IMR-90 (cell line): ENCODE measurements at regions not wholly inside any gene's neighbourhood (a gene's known extent, or its start where the extent isn't known, plus 50 kb on each side); places are given as distances from the start of the nearest gene placed in this dataset.
"Not testable (repeated sequence)": the region's sequence is repeated elsewhere in the genome, so short reads cannot be mapped to it uniquely, and the experiment has no call there.

Source experiments
- CEBPB ChIP-seq: IDR thresholded peaks from 2 replicates; pipeline ENCODE4 v1.6.1; 2012; ENCODE audit warnings: low read depth, low read length, improper control_type of control experiment
- CTCF ChIP-seq: conservative IDR thresholded peaks from 2 replicates; pipeline ENCODE4 v1.5.1; 2012; ENCODE audit warnings: mild to moderate bottlenecking, low read depth, low read length, improper control_type of control experiment
- ELK1 ChIP-seq: fragments of 150-350 bp; IDR thresholded peaks from 2 replicates; pipeline ENCODE4 v1.6.1; 2016; ENCODE audit warnings: low read depth, mild to moderate bottlenecking, low read length, moderate library complexity, borderline replicate concordance
- FOS ChIP-seq: fragments of 150-350 bp; IDR thresholded peaks from 2 replicates; pipeline ENCODE4 v1.6.1; 2016; ENCODE audit warnings: low read depth, low read length
- MAFK ChIP-seq: IDR thresholded peaks from 2 replicates; pipeline ENCODE4 v1.6.1; 2012; ENCODE audit warnings: low read depth, low read length, improper control_type of control experiment
- MAZ ChIP-seq: IDR thresholded peaks from 2 replicates; pipeline ENCODE4 v1.6.1; 2012; ENCODE audit warnings: low read depth, mild to moderate bottlenecking, low read length, improper control_type of control experiment, moderate library complexity, borderline replicate concordance
- MXI1 ChIP-seq: IDR thresholded peaks from 2 replicates; pipeline ENCODE4 v1.6.1; 2012; ENCODE audit warnings: low read depth, mild to moderate bottlenecking, low read length, moderate library complexity, borderline replicate concordance
- NFE2L2 ChIP-seq: fragments of 150-350 bp; IDR thresholded peaks from 2 replicates; pipeline ENCODE4 v1.6.1; 2016; ENCODE audit warnings: low read depth, mild to moderate bottlenecking, low read length
- POLR2A ChIP-seq: IDR thresholded peaks from 2 replicates; pipeline ENCODE4 v1.6.1; 2012; ENCODE audit warnings: mild to moderate bottlenecking, low read depth, low read length
- RAD21 ChIP-seq: IDR thresholded peaks from 2 replicates; pipeline ENCODE4 v1.6.1; 2012; ENCODE audit warnings: low read length, improper control_type of control experiment
- RCOR1 ChIP-seq: IDR thresholded peaks from 2 replicates; pipeline ENCODE4 v1.6.1; 2012; ENCODE audit warnings: mild to moderate bottlenecking, low read length, improper control_type of control experiment; ENCODE audit not compliant: insufficient replicate concordance
- RFX5 ChIP-seq: IDR thresholded peaks from 2 replicates; pipeline ENCODE4 v1.8.0; 2012; ENCODE audit warnings: low read depth, mild to moderate bottlenecking, low read length, moderate library complexity
- SMC3 ChIP-seq: fragments of 150-350 bp; IDR thresholded peaks from 2 replicates; pipeline ENCODE4 v1.6.1; 2016; ENCODE audit warnings: low read depth, mild to moderate bottlenecking, antibody characterized with exemption, low read length, moderate library complexity
- TF ChIP-seq, protein P1 (sequence below): fragments of 150-350 bp; IDR thresholded peaks from 2 replicates; pipeline ENCODE4 v1.6.1; 2017; ENCODE audit warnings: mild to moderate bottlenecking, antibody characterized with exemption, low read length, low read depth

GRCh38 chr22:15817264-15817663, 127.4 kb downstream of the POTEH start:
- TF ChIP-seq CTCF, MXI1, NFE2L2, POLR2A, CEBPB, ELK1, RAD21, RFX5, SMC3, RCOR1, MAFK, FOS, MAZ: not testable (repeated sequence)
- TF ChIP-seq, protein P1, sequence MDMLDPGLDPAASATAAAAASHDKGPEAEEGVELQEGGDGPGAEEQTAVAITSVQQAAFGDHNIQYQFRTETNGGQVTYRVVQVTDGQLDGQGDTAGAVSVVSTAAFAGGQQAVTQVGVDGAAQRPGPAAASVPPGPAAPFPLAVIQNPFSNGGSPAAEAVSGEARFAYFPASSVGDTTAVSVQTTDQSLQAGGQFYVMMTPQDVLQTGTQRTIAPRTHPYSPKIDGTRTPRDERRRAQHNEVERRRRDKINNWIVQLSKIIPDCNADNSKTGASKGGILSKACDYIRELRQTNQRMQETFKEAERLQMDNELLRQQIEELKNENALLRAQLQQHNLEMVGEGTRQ: not testable (repeated sequence)
